Astrocyte of the cerebellum (primary cell): ENCODE measurements at regions not wholly inside any gene's neighbourhood (a gene's known extent, or its start where the extent isn't known, plus 50 kb on each side); places are given as distances from the start of the nearest gene placed in this dataset.
"Not testable (repeated sequence)": the region's sequence is repeated elsewhere in the genome, so short reads cannot be mapped to it uniquely, and the experiment has no call there.

Source experiments
- DNase-seq: peaks from one replicate; pipeline ENCODE4 v3.0.0-alpha.2; 2011; ENCODE audit warnings: low read depth
- H3K4me3 ChIP-seq: 2 replicates; pipeline ENCODE4 v1.5.1; 2011; ENCODE audit warnings: mild to moderate bottlenecking, low read depth, low read length, moderate library complexity
- CTCF ChIP-seq: IDR thresholded peaks from 2 replicates; pipeline ENCODE4 v1.5.1; 2012; ENCODE audit warnings: low read length, low read depth, moderate library complexity, mild to moderate bottlenecking; ENCODE audit errors: missing control alignments
- in situ Hi-C: cut with HindIII; loops from 2 replicates; pipeline ENCODE4 v1.10.0; 2017; ENCODE audit warnings: low sequenced_read_pairs

GRCh38 chr15:70234256-70234905 lies 136.7 kb upstream of the TLE3 start:
- DNase-seq, result no peak
- H3K4me3 ChIP-seq, result no peak overlapping the region
- in situ Hi-C loops, result no loop called here
- no peak for TF ChIP-seq CTCF

- H3K4me3 ChIP-seq, result no peak overlapping the region
- TF ChIP-seq CTCF, result no peak
- in situ Hi-C loops, result no loop called here
- no peak for DNase-seq
Observed at GRCh38 chr15:70231484-70231883, 133.8 kb upstream of the TLE3 start.

- in situ Hi-C loops, H3K4me3 ChIP-seq, DNase-seq: not testable (repeated sequence)
Observed at GRCh38 chr15:70227918-70228317, 130.2 kb upstream of the TLE3 start.

GRCh38 chr15:70227147-70227546 lies 129.4 kb upstream of the TLE3 start:
- no peak for DNase-seq
- in situ Hi-C loops, result no loop called here
- no peak overlapping the region for H3K4me3 ChIP-seq
- TF ChIP-seq CTCF, result no peak

- DNase-seq, result no peak
- no peak for TF ChIP-seq CTCF
- H3K4me3 ChIP-seq, result no peak overlapping the region
- in situ Hi-C loops, result no loop called here
Observed at GRCh38 chr15:70226337-70226980, 128.7 kb upstream of the TLE3 start.

GRCh38 chr15:70225416-70225815 lies 127.7 kb upstream of the TLE3 start:
- no peak for TF ChIP-seq CTCF
- in situ Hi-C loops, result no loop called here
- no peak for DNase-seq
- no peak overlapping the region for H3K4me3 ChIP-seq

GRCh38 chr15:70222606-70223005 lies 124.9 kb upstream of the TLE3 start:
- in situ Hi-C loops, result no loop called here
- no peak for TF ChIP-seq CTCF
- DNase-seq, result no peak
- no peak overlapping the region for H3K4me3 ChIP-seq
